ENCODE measurements at regions not wholly inside any gene's neighbourhood (a gene's known extent, or its start where the extent isn't known, plus 50 kb on each side); places are given as distances from the start of the nearest gene placed in this dataset.

GRCh38 chr11:79691445-79691844, 250.6 kb upstream of the TENM4 start:
- TF ChIP-seq EZH2 (IDR thresholded peaks at IDR 0.05) (no peak), CTCF (IDR thresholded peaks at IDR 0.05) (no peak), EZH2phosphoT487 (IDR thresholded peaks at IDR 0.05) (no peak)

All from neural progenitor cell (in vitro differentiated cells).